Activated naive CD4-positive, alpha-beta T cell treated with Interleukin-2 at 50 U/mL for 16 hours (primary cell): ENCODE measurements at regions not wholly inside any gene's neighbourhood (a gene's known extent, or its start where the extent isn't known, plus 50 kb on each side); places are given as distances from the start of the nearest gene placed in this dataset.
"Not testable (repeated sequence)": the region's sequence is repeated elsewhere in the genome, so short reads cannot be mapped to it uniquely, and the experiment has no call there.

Source experiments
- DNase-seq: peaks from one replicate; pipeline ENCODE4 v3.0.0-alpha.2; 2020

DNA sequence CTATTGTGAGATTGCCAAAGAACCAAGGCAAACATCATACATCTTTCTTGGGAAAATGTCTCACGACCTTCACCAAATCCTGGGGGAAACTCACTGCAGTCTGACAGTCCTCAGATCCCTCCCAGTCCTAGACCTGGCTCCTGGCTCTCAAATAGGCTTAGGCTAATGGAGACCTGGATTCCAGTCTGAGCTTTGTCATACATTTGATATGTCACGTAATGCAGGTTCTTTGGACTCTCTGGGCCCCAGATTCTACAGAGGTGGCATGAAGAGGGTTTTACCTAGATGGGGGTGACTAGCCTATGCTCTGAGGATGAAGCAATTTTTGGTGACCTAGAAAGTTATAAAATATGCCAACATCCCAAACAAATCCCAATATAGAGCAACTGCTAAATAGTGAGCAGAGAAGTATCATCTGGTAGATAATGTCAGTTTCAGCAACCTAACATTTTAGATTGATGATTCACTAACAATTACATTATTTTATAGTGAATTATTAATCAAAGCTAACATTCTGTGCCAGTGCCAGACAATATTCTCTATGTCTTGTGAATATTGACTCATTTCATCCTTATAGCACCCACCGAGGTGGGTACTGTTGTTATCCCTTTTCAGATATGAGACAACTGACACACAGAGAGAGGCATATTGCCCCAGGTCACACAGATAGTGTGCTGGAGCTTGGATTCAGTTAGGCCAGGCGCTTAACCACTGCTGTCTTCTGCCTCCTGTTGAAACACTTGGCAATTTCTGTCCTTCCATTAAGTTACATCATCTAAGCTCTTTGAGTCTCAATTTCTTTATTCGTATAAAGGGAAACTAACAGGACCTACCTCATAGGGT is 195.4 kb upstream of the MAMLD1 start:
- DNase-seq, result no peak

DNA sequence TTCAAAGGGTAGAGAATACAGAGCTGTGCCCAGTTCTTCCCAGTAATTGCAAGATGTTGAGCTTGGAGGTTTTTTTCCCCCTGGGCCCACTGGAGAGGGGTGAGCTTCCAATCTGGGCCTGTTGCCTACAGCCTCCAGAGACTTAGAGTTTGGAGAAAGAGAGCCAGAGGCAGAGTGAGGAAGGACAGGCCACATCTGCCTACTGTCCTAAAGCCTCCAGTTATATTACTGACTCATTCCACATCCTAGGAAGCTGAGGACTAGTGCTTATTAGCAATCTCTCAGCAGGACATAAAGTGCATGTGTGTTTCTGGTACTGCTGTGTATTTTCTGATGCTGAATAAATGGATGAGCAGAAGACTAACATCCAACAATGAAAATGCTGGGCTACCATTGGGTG is 181.0 kb upstream of the MAMLD1 start:
- no peak for DNase-seq

DNA sequence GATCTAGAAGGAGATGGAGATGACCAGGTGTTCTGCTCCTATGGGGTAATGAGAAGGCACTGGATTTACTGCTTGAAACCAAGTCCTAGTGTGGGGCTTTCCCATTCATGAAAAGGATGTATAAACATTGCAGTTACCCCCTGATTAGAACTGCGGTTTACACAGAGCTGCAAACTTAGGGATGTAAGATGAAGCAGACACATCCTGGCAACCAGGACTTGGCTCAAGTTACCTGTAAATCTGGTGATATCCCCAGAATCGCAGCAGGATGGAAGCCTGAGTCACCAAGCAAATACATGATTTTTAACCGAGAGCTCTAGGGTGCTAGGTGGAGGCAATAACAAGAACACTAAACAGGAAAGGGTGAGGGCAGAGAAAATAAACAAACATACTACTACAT is 178.6 kb upstream of the MAMLD1 start:
- DNase-seq, result no peak

DNA sequence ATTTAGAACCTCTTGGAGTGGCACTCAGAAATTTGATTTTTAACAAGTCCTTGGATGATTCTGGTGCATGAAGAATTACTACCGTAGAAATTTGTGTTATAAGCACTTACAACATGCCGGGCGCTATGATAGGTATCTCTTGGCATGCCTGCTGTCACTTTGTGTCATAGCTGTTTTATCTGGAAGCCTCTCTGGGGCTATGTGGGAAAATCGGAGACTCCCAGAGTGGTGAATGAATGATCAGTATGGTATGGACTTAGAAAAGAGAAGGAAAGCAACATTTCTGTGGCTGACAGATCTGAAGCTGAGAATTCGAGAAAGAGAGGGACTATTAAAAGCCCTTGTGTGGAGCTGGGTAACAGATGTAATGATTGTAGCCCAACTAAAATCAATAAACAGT is 177.4 kb upstream of the MAMLD1 start:
- DNase-seq, result no peak

DNA sequence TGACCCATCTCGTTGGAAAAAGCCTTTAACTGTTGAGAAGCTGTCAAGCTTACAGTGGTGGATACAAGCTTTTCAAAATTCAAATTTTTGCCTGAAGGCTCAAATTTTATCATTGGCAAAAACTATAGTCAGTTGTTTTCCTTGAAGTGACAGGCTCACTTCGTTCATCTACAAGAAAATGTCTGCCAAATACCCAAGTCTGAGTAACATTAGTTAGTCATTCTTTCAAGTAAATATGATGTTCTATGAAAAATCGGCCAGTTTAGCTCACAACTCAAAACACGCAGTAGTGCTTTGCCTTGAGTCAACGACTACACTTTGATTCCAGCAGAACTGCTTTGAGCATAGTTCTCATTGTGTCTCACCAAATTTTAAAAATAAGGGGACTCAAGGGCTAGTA is 170.3 kb upstream of the MAMLD1 start:
- no peak for DNase-seq

DNA sequence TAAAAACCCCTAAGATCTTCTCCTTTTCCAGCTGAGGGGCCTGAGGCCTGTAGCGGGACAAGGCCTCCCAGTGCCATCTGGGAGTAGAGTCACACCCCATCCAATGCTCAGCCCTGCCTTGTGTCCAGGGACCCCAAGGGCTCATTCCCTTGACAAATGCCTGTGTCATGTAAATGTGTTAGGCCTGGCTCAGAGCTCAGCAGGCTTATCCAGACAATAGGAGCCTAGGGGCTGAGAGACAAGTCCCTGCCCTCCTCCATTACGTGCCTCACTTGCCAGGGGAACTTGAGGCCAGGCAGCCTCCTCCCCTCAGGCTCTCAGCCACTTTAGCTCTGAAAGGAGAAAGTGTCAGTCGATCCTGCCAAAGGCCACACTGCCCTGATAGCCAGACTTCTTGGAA is 166.8 kb upstream of the MAMLD1 start:
- no peak for DNase-seq

DNA sequence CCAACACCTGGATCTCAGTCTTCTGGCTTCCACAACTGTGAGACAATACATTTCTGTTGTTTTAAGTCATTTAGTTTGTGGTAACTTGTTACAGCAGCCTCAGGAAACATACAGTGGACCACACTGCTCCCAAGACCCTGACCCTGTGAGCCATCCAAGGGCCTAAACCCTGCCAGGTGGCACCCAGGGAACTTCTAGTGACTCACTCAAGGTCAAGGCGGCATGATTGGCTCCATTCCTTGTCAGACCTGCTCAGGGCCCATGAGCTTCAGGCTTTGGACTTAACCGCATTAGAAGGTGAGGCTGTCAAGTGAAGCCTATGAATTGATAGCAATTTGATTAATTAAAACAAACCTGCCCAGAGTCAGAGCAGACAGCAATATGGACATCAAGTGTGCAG is 165.7 kb upstream of the MAMLD1 start:
- DNase-seq, result no peak

DNA sequence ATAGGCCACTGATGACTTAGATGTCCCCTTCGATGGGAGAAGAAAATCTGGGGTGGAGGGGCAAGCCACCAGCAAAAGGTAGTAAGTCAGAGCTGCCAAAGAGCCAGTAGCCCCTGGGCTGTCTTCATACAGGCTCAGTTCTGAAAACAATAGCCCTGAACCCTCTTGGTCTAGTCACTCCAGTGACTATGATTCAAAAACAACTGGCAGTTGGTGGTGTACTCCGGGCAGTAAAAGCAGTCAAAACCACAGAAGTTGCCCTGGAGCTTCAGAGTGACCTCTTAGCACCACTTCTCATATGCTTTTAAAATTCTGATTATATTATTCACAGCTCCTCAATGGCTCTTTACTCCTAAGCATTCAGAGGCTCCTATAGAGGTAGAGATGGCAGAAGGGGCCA is 164.3 kb upstream of the MAMLD1 start:
- DNase-seq, result no peak

DNA sequence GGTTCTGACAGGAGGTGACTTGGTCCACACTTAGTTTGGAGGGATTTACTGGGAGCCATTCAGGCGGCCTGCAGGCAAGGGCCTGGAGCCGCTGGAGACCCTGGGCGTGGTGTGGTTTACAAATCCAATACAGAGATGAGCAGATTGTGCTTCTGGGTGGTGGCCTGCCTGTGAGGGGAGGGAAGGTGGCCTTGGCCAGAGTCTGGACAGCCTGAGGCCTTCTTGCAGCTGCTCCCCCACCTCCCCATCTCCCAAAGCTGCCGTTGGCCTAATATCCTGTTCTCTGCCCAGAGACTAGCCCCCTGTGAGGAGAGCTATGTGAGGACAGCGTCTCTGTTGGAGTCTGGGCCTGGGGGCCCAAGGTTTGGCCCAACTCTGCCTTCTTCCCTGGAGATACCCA is 163.9 kb upstream of the MAMLD1 start:
- DNase-seq, result no peak

DNA sequence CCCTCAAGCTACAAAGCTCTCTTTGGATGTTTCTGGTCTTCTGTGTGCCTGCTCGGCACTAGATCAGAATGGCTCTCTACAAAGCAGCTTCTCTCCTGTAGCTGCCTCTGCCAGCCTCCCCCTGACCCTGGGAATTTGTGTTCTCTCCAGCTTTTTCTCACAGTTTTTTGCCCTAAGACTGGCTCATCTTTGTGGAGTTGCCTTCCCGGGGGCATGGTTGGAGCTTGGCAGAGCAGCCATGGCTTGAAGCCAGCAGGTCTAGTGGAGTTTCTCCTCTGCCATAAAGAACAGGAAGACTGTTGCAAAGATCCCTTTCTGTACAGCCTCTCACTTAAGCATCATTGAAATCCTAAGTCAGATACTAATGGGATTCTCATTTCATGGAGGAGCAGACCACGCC is 163.3 kb upstream of the MAMLD1 start:
- no peak for DNase-seq

DNA sequence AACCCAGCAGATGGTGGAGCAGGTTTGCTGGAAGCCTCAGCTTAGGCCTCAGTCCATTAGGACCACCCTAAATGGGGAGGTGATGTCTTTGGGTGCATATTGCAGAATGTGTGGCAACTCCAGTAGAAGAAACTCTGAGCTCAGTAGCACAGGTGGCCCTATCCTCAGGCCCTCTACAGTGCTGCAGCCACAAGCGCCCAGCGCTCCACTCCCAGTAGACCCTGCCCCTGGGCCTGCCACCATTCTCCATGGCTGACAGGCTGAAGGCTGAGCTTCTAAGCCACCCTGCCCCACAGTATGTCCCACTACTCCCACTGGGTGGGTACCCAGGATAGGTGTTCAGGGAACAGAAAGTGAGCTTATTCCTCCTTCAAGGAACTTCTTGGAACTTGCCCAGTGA is 162.8 kb upstream of the MAMLD1 start:
- no peak for DNase-seq

DNA sequence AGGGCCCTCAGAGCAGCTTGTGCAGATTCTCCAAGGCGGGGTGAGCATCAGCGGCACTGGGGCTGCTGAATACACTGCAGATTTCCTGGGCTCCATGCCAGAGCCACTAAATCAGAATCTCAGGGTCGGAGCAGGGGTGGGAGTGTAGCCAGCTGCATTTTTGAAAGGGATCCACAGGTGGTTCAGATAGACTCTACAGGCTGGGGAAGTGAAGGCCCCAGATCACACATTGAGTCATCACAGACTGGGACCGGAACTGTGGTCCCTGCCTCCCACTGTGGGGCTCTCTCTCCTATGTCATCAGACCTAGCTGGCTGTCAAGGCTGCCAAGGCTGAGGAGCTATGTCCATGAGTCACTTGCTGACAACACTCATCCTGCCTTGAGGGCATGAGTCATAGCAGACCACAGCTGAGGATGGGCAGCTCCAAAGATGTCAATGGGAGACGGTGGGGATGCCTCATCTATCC is 162.3 kb upstream of the MAMLD1 start:
- DNase-seq, result peak; percentile 53

DNA sequence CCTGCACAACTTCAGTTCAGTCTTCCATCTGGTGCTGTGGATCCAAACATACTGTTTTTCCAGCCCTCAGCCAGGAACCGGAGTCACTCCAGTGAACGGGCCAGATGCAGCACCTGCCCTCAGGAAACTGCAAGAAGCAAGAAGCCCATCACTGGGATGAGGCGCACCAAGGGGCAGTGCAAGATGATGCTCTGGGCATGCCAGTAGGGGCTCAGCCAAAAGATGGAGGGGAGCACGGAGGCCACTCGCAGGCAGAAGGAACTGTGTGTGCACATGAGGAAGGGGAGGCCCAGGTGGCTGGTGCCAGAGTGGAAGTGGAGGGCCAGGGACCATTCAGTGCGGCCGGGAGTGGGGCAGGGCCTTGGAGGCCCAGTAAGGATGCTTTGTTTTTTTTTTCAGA is 161.7 kb upstream of the MAMLD1 start:
- DNase-seq, result no peak

DNA sequence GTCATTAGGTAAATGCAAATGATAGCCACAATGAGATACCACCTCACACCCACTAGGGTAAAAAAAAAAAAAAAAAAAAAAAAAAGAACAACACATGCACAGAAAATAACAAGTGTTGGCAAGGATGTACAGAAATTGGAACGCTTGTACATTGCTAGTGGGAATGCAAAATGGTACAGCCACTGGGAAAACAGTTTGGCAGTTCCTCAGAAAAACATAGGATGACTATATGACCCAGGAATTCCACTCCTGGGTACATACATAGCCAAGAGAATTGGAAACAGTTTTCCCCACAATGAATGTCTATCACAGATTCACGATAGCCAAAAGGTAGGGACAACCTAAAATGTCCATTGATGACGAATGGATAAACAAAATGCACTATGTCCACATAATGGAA is 161.3 kb upstream of the MAMLD1 start:
- DNase-seq, result no peak

DNA sequence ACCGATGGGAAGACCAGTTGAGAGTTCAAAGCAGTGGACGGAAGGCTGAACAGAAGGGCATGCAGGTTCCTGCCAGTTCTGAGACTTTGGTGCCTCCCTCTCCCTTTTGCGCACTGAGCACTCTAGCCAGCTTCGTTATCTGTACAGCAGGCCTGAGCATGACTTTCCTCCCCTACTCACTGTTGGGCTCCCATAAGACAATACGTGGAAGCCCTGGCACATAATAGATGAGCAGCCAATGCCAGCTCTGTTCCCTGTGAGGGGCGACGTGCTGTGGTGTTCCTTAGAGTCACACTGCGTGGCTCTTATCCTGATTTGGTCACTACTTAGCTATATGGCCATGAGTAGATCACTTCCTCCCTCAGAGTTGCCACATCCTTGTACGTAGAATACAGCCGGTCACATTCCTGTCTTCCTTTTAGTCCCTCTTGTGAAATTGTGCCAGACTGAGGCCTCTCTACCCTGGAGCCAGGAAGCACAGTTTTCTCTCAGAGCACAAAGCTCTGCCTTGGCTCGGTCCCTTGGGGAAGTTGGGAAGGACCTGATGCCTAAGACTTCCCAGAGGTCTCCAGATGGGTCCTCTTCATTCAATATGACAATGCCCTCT is 160.4 kb upstream of the MAMLD1 start:
- no peak for DNase-seq

DNA sequence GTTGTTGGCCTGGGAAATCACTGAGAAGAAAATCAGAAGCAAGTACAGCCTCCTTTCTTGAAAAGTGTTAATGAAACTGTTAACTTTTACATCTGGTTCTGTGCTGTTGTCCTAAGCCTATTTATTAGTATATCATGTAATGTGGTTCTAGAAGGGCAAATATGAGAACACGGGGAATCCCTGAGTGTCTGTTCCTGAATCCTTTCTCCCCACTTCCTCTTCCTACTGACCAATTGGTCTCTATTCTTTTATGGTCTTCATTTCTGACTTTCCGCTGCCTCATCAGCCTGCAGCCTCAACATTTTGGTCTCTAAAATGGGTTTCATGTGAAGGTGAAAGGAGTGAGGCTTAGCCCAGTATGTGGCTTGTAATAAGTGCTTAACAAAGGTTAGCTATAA is 159.9 kb upstream of the MAMLD1 start:
- no peak for DNase-seq

DNA sequence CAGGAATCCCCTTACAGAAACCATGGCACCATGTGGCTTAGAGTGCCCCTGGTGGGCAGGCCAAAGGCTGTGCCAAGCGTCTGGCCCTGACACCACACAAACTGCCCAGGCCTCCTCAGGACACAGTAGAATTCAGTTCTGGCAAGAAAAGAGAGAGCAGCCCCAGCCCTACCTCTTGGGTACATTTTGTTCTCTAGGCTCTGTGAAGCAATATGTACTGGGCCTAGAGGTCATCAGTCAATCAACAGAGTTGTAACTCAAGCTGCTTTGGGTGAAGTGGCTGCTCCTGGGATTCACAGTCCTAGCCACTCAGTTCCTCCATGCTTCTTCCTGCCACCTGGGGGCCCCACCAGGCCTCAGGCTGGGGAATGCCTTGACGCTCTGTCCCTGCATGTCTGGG is 158.1 kb upstream of the MAMLD1 start:
- no peak for DNase-seq

DNA sequence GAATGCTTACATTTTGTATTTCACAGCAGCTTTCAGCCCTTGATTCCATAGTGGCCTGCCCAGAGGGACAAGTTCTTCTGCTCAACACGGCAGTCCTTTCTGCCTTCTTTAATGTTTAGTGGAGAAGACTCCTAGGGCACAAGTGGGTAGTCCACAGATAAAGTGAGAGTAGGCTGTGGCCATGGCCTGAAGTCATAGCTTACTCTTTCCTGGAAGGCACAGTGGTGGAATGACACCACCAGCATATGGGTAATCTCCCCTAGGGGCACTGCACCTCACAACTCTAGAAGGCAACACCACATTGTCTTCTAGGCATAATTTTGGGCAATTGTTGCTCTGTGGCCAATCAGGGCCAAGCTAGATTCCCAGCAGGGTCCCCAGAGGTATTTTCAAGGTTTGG is 155.4 kb upstream of the MAMLD1 start:
- DNase-seq, result no peak

DNA sequence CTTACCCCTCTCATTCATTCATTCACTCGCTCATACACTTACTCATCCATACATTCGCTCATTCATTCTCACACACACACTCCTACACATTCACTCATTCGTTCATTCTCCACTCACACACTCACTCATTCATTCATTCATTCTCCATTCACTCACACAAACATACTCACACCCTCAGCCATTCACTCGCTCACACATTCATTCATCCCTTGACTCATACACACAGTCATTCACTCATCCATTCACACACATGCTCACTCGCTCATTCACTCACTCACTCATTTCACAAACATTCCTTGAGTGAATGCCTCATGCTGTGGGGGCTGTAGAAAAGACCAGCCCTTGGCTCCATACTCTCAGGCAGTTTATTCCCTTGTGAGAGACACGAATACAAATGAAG is 151.1 kb upstream of the MAMLD1 start:
- DNase-seq, result no peak

DNA sequence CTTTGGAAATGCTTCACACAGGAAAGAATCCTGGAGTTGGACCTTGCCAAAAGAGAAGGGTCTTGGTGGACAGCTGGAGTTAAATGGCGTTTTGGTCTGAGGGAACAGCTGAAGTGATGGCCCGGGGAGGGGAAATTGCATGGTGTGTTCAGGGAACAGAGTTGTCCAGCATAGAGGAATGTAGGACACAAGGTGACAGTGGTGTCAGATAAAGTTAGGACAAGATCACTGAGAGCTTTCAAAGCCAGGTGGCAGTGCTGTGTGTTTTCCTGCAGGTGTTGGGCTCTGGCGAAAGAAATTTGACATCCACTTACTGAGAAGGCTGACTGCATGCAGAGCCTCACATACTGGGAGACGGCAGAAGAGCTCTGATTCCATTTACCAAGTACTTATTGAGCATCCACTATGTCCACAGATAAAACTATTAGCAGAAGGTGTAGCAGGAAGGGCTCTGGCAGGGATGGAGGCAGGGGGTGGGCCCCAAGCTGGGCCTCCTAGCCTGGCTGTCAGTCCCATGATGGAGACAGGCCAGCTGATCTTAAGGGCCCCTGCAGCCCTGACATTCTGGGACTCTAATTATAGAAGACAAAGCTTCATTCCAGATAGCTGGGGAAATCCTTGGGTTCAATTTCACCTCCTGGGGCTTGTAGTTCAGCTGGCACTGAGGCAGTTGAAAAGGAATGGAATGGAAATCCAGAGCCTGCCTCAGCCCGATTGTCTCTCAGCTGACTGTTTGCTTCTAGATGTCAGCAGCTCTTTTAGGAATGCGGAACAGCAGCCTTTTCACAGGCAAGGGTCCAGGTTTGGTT is 150.2 kb upstream of the MAMLD1 start:
- DNase-seq, result no peak

DNA sequence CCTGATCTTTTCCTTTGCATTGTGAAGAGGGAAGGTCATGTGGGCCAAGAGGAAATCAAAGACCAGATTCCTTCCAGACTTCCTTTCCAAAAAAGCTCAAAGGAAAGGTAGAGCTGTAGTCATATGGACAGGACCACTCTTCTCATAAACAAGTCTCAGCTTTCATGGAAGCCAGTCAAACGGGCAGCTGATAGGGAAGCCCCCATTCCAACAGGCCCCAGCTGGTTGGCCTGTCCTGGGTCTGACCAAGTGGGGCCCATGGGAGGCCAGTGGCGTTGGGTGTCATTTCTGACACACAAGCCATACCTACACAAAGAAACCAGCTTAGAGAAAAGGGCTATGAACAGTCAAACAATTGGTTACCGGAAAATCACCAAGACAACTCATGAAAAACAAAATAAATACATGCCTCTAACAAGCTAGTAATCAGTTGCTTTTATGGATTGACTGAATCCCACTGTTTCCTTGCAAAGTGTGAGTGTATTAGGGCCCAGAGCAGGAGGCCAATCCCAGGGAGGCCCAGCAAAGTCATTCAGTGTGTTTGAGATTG is 149.6 kb upstream of the MAMLD1 start:
- DNase-seq, result no peak

DNA sequence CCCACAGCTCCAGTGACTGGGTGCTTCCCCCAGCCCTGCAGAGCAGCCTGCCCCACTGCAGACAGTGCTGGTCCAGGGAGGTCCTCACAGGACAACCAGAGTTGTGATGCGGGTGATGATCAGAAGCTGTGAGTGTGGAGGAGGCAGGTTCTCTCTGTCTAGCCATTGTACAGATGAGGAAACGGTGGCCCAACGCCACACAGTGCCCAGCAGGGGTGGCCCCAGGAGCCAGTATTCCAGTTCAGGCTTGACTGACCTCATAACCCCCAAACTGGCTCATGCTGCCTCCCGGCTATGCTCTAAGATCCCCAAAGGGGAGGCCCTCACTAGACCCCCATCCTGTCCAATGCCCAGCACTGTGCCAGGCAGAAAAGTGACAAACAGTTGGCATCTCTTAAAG is 147.1 kb upstream of the MAMLD1 start:
- not testable (repeated sequence) for DNase-seq

DNA sequence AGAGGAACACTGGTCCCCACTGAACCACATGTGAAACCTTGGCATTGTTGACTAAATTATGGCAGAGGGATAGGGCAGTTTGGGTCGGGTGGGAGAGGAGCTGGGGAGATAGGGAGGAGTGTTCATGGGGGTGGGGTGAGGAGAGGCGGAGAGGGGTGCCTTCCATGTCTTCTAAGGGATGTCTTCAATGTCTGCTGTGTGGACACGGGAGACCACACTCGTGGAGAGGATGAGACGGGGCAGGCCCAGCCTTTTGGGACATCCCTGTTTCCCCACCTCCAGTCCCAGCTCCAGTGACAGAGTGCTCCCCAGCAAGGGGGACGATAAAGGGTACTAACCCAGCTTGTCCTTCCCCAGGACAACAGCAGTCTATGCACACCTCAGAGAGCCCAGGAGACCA is 146.4 kb upstream of the MAMLD1 start:
- DNase-seq, result no peak

DNA sequence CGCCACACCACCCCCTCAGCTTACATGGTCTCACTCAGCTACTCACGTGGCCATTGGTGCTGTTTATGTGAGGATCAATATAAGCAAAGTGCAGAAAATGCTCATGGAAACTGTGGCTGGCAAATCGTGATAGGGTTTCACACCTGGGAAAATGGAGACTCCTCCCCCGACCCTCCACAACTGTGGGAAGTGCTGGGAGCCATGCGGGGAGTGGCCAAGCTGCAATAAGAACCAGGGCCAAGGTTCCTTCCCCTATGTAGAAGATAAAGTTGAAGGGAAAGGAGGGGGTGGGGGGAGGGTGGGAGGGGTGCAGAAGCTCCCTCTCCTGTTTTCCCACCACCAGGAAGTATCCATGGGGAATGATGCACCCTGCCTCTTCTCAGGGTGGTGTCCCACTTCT is 145.5 kb upstream of the MAMLD1 start:
- DNase-seq, result no peak
